OCI-M2 (cell line): ENCODE measurements at regions not wholly inside any gene's neighbourhood (a gene's known extent, or its start where the extent isn't known, plus 50 kb on each side); places are given as distances from the start of the nearest gene placed in this dataset.

Source experiments
- DNase-seq: peaks from one replicate; lab custom pipeline; 2025; ENCODE audit not compliant: unreplicated experiment; lab: John Stamatoyannopoulos, UW

DNA sequence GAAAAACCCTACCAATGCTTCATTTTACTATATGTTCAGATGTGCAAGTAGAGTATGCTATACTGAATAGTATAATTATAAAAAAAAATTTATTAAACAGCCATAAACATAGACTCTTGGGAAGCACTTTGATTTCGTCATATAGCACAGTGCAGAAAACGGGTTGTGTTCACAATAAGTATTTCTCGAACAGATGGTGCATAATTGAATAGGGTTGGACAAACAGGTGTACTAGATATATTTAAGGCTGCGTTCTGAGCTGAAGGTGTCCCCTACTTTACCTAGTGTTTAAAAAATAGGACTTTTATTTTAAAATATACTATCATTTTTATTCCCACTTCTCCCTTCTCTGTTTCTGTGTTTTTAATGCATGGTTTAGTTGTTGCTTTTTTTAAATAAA, 841.5 kb downstream of the ANKRD7 start:
- no peak for DNase-seq

DNA sequence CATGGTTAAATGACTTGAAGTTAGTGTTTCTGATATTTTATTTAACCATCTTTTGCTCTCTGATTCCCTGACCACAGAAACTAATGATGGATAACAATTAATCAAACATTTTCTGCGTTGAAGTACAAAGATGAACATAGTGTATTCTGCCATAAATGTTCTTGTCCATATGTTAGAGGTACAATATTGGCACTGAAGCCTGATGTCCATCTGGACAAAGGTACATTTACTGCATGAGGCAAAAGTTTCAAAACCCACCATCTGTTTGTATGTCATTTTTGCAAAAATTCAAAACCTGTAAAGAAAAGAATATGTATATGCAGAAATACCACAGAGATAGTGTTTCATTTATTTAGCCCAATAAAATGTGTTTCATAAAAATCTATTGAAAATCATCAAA, 861.5 kb downstream of the ANKRD7 start:
- no peak for DNase-seq

DNA sequence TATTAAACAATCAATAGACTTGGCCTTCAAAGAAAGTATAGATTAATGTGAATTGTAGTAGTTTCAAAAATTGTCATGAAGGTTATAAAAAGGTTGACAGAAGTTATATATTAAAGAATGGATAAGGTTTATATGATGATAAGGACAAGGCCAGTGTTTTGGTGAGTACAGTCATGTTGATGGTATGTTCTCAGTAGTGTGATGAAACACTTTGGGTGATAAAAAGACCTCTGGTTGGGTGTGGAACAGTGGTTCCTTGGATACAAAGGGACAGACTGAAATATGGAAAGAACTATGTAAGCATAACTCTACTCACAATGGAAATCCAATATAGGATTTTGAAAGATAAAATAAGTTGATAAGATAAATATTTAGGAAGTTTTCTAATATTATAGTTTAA, 866.3 kb downstream of the ANKRD7 start:
- DNase-seq: no peak

DNA sequence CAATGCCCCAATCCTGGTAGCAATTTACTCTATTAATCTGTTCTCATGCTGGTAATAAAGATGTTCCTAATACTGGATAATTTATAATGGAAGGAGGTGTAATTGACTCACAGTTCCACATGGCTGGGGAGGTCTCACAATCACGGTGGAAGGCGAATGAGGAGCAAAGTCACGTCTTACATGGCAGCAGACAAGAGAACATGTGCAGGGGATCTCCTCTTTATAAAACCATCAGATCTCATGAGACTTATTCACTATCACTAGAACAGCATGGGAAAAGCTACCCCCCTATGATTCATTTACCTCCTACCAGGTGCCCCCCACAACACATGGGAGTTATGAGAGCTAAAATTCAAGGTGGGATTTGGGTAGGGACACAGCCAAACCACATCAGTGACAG, 872.2 kb downstream of the ANKRD7 start:
- no peak for DNase-seq

DNA sequence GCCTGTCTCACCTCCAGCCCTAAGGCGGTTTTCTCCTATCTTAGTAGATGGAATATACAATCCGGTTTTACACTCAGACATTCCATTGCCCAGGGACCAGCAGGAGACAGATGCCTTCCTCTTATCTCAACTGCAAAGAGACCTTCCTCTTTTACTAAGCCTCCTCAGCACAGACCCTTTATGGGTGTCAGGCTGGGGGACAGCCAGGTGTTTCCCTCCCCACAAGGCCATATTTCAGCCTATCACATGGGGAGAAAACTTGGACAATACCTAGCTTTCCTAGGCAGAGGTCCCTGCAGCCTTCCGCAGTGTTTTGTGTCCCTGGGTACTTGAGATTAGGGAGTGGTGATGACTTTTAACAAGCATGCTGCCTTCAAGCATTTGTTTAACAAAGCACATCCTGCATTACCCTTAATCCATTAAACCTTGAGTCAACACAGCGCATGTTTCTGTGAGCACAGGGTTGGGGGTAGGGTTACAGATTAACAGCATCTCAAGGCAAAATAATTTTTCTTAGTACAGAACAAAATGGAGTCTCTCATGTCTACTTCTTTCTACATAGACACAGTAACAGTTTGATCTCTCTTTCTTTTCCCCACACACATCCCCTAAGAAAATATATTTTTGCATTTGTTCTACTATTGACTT, 876.2 kb downstream of the ANKRD7 start:
- peak; percentile 33 for DNase-seq

DNA sequence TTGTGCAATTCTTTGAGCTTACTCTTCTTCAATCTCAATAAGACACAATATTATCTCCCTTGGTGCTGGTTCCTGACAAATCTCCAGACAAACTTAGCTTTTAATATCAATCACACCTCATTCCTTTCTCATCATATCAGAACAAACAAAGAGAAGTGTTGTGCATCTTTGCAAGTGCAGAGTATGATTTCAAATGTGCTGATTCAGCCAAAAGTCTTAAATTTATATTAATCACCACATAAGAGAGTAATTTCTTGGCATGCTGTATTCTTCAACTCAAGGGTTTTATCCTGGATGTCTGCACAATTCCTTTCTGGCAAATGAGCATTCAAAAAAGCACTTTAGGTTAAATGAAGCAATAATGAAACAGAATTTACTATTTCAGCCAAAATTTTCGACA, 877.8 kb downstream of the ANKRD7 start:
- no peak for DNase-seq

DNA sequence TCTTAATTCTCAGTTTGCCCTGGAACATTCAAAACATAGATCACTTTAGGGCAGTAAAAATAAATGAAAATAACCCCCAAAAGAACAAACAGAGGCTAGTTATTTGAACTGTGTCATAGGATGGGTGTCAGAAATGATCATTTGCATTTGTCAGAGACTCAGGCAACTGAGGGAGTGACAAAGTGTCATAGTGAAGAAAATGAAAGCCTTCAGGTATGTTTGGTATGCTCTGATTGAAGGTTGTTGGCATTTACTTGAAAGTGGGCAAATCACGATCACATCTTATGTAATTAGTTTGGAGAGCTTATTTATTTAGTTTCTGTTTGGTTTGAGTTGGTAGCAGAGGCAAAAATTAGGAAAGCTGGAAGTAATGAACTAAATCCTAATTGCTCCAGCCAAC, 880.9 kb downstream of the ANKRD7 start:
- no peak for DNase-seq

DNA sequence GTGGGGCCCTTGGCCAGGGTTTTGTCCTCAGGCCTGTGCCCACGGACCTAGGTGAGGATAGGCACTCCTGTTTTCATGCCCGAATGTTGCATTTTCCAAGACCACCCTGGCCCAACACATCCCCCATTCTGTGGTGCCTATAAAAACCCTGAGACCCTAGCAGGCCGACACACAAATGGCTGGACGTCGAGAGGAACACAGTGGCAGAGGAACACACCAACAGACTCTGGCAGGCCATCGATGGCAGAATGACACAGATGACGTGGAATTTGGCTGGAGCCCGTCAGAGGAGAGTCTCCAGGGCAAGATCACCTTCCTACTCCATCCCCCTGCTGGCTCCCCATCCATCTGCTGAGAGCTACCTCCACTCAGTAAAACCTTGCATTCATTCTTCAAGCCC, 898.8 kb downstream of the ANKRD7 start:
- no peak for DNase-seq

DNA sequence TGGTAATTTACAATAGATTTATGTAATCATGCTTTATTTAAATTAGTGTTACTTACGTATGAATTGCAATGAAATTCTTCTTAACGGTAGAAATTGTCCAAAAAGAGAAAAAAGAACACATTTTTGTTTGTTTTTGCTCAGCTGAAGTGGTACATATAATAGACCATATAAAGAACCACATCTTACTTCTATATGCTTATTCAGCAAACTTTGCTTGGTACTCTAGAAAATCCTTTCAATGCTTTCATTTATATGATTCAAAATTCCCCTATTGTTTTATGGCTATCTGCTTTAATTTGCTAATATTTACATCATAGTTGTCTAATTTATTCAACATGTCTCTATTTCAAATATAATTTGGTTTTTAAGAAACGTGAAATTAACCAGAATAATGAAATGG, 903.2 kb downstream of the ANKRD7 start:
- DNase-seq: no peak

DNA sequence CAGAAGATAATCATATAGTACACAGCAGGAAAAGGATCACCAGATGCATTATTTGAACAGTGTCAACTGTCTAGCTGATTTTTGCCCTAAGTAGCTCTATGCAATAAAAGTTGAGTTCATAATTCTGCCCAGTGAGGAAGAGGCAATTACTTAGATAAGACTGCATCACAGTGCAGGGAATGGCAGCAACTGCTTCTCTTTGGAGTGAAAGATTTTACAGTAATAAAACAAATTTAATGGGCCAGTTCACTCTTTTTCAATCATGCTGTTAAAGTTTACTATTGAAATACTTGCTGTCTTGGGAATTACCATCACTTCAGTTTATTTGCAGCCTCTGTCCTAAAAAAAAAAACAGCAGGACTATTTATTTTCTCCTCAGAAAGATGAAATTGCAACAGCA, 907.9 kb downstream of the ANKRD7 start:
- DNase-seq: no peak

DNA sequence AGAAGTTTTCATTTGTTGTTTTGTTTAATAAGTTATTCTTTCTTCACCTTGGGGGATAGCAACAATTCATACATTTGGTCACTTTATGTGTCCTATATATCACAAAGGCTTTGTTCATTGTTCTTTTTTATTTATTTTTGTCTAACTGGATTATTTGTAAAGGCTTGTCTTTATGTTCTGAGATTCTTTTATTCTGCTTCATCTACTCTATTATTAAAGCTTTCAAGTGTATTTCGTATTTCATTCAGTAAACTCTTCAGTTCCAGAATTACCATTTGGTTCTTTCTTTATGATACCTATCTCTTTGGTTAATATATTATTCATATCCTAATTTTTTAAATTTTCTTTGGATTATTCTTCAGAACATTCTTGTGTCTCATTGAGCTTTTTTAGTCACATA, 942.9 kb downstream of the ANKRD7 start:
- DNase-seq: no peak

DNA sequence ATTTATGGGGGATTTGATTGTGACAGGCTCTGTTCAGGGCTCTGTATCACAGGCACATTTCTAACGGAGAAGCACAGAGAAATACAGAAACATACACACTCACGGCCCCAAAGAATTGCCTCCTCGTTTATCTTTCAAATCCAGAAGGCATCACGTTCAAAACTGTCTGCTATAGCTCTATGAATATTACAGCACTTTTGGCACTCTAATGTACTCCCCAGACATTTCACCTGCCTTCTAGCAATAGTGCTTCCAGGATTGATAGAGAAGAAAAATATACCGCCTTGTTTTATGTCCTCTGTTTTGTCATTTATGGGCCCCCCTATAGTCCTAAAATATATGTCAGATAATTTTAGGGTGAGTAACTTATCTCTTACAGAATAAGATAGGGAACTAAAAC, 947.5 kb downstream of the ANKRD7 start:
- no peak for DNase-seq

DNA sequence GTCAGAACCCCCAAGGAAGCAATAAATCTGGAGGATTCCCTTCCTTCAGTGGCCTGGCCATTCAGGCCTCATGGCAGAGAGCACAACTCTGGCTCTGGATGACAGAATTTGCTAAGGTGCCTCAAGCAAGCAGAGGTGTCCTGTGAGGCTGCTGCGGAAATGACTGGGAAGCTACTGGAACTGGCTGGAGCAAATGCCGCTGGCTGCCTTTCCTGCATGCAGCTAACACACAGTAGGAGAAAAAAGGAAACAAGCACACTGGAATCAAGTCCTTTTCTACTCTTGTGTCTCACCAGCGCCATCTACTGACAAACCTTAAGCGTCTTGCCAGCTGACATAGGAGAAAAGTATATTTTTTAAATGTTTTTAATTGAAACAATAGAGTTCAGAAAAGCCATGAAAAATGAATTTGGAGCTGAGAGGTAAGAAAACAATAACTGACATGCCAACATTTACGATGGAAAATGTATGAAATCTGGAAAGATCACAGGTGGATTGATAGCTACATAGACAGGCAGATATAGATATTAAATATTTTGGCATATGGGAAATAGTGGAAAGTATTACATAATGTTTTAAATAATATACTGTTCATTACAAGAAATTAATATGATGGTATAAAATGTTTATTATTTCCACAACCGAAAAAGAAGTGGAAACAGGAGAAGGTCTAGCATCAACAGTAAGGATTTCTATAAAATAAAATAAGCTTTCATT, 951.6 kb downstream of the ANKRD7 start:
- peak; percentile 70 for DNase-seq

DNA sequence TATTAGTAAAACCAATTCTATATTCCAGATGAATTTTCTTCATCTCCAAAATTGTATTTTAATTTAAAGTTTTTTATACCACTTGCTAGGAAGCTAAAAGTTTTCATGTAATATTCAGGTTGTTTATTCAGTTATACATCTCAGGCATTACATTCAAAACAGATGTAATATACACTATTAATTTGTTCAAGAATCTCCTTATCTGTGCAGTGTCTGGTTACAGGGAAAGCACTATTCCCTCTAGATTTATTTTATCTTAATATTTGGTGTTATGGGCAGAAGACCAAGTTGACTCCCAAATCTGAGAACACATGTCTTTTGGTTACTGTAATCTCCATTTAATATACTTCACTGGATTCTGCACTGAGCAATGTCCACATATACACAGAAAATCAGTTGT, 953.4 kb downstream of the ANKRD7 start:
- no peak for DNase-seq

DNA sequence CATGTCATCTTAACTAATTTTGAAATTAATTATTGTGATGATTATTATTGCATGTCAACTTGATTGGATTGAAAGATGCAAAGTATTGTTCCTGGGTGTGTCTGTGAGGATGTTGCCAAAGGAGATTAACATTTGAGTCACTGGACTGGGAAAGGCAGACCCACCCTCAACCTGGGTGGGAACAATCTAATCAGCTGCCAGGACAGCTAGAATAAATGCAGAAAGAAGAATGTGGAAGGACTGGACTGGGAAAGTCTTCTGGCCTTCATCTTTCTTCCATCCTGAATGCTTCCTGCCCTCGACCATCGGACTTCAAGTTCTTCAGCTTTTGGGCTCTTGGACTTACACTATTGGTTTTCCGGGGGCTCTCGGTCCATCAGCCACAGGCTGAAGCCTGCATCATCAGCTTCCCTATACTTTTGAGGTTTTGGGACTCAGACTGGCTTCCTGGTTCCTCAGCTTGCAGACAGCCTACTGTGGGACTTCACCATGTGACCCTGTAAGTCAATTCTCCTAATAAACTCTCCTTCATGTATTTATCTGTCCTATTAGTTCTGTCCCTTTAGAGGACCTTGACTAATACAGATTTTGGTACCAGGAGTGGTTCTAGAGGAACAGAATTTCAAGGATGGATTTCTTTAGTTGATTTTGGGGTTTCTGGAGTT, 959.8 kb downstream of the ANKRD7 start:
- no peak for DNase-seq

DNA sequence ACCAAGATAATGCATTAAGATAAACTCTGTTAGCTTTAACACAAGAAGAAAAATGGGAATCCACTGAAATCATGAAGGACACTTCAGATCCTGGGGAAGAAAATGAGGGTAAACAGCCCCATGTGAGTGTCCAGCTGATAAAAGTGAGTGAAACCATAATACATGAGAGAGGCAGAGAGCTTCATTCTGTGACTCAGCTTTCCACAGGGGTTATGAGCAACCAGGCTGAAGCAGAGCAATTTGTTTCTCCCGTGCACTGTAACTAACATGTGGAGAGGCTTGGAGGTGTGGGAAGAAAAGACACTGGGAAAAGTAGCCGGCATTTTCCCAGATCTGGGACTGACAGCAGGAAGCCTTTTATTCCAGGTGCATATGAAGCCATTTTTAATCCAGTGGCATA, 971.7 kb downstream of the ANKRD7 start:
- DNase-seq: no peak

DNA sequence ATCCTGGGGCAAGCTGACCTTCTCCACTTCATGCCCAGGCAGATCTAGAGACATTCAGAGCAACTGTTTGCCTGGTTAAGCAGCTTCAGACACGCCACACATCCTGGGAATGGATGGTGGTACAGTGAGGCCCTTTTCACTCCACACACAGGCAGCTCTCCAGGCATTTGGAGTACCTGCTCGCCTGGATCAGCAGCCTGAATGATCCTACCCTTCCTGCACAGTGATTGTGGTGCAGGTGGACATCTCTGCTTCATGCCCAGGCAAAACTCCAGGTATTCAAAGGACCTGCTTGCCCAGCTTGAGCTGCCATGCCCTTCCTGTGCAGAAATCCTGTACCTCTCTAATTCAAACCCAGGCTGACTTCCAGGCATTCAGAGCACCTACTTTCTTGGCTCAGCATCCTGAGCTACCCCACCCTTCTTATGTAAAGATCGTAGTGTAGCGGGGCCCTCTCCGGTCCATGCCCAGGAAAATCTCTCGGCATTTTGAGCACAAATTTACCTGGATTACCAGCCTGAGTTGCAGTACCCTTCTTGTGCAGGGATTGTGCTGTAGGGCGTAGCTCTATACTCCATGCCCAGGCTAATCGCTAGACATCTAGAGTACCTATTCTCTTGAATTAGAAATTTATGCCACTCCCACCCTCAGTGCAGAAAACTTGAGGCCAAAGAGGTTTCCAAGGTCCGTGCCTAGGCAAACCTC, 972.8 kb downstream of the ANKRD7 start:
- no peak for DNase-seq

DNA sequence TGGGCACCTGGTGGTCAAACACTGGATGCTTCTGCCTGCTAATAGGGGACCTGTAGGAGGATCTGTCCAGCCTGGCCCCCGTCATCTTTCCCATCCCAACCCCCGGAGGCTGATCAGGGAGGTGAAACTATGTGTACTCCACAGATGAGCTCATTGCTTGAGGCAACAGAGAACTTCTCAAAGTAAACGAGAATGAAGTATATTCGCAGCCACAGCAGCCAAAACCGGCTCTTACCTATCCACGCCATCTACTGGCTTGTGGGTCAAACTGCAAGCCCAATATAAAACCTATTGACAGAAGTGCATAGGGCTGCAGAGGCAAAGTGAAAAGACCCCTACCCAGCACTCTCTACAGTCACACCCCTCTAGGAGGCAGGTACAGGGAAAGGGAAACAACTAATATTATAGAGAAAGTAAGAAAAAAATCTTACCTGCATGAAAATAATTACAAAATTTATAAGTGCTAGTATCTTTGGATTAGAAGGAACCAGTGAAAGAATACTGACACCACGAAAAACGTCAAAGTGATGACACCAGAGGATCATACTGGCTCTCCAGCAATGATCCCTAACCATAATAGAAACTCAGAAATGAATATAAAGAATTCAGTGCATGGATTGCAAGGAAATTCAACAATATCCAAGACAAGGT, 973.5 kb downstream of the ANKRD7 start:
- peak; percentile 52 for DNase-seq

DNA sequence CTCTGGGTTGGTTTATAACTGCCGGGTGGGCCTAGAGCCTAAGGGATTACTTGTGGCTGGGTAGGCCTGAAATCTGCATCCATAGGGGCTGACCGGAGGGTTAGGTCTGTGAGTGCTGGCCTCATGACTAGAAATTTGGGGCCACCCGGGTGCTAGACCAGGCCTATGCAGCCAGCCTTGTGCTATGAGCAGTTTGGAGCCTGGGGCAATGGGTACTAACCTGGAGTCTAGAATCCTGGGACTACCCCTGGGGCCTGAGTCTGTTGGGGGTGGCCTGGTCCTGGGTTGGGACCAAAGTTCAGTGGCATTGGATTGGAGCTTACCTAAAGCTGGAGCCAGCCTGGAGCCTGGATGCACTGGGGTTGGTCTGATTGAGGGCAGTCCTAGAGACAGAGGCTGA, 995.2 kb downstream of the ANKRD7 start:
- DNase-seq: no peak

DNA sequence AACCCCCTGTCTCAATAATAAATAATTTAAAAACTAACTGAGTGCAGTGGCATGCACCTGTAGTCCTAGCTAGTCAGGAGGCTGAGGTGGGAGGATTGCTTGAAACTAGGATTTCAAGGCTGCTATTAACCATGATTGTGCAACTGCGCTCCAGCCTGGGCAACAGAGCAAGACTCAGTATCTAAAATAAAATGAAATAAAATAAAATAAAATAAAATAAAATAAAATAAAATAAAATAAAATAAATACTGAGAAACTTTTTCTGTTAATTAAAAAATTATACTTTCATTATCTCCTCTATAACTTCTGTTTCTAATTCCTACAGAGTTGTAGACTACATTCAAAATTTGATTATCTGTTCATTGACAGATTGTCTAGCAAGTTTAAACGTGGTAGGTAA, 999.4 kb downstream of the ANKRD7 start:
- DNase-seq: no peak

DNA sequence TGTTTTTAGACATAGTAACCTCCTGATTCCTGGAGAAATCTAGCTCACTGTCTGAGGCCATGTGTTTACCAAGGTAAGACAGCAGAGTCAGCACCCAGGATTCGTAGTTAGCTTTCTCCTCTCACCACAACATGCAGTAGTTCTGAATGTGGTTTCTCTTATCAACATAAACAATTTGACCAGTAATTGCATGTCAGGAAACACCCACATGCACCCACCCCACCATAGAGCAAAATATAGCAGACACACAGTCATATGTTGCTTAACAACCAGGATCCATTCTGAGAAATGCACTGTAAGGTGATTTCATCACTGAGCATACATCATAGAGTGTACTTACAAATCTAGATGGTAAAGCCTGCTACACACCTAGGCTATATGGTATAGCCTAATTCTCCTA, 1004.0 kb downstream of the ANKRD7 start:
- DNase-seq: no peak
